ENCODE measurements at regions not wholly inside any gene's neighbourhood (a gene's known extent, or its start where the extent isn't known, plus 50 kb on each side); places are given as distances from the start of the nearest gene placed in this dataset.

GRCh38 chr7:22676385-22676784, 50.6 kb upstream of the IL6 start:
- DNase-seq (ENCODE audit: low spot score) = no peak

- DNase-seq (ENCODE audit: low spot score) = peak; percentile 61
These were observed 51.1 kb upstream of the IL6 start for GRCh38 chr7:22675917-22676343.

- no peak for DNase-seq (ENCODE audit: low spot score)
These were observed 51.6 kb upstream of the IL6 start for GRCh38 chr7:22675421-22675820.

GRCh38 chr7:22672846-22673680, 53.9 kb upstream of the IL6 start:
- DNase-seq (ENCODE audit: low spot score) = no peak

- DNase-seq (ENCODE audit: low spot score) = no peak
These were observed 55.7 kb upstream of the IL6 start for GRCh38 chr7:22671177-22671879.

- DNase-seq (ENCODE audit: low spot score) = no peak
These were observed 56.6 kb upstream of the IL6 start for GRCh38 chr7:22670422-22670815.

- no peak for DNase-seq (ENCODE audit: low spot score)
These were observed 57.1 kb upstream of the IL6 start for GRCh38 chr7:22669692-22670421.

- no peak for DNase-seq (ENCODE audit: low spot score)
These were observed 58.0 kb upstream of the IL6 start for GRCh38 chr7:22668971-22669401.

- no peak for DNase-seq (ENCODE audit: low spot score)
These were observed 59.3 kb upstream of the IL6 start for GRCh38 chr7:22667562-22668239.

- DNase-seq (ENCODE audit: low spot score) = no peak
These were observed 59.8 kb upstream of the IL6 start for GRCh38 chr7:22667187-22667561.

- no peak for DNase-seq (ENCODE audit: low spot score)
These were observed 60.3 kb upstream of the IL6 start for GRCh38 chr7:22666732-22667131.

- no peak for DNase-seq (ENCODE audit: low spot score)
These were observed 61.1 kb upstream of the IL6 start for GRCh38 chr7:22665923-22666322.

- DNase-seq (ENCODE audit: low spot score) = no peak
These were observed 61.8 kb upstream of the IL6 start for GRCh38 chr7:22664988-22665798.

GRCh38 chr7:22663721-22664120, 63.3 kb upstream of the IL6 start:
- DNase-seq (ENCODE audit: low spot score) = no peak

GRCh38 chr7:22663357-22663718, 63.7 kb upstream of the IL6 start:
- no peak for DNase-seq (ENCODE audit: low spot score)

GRCh38 chr7:22662556-22663356, 64.2 kb upstream of the IL6 start:
- no peak for DNase-seq (ENCODE audit: low spot score)

GRCh38 chr7:22662036-22662435, 65.0 kb upstream of the IL6 start:
- DNase-seq (ENCODE audit: low spot score) = no peak

- DNase-seq (ENCODE audit: low spot score) = peak; percentile 22
These were observed 66.3 kb upstream of the IL6 start for GRCh38 chr7:22660732-22661131.

- DNase-seq (ENCODE audit: low spot score) = no peak
These were observed 66.7 kb upstream of the IL6 start for GRCh38 chr7:22660293-22660692.

GRCh38 chr7:22659741-22660140, 67.3 kb upstream of the IL6 start:
- no peak for DNase-seq (ENCODE audit: low spot score)

- no peak for DNase-seq (ENCODE audit: low spot score)
These were observed 69.0 kb upstream of the IL6 start for GRCh38 chr7:22658031-22658430.
